Middle frontal gyrus (tissue), 1 donor: ENCODE measurements at regions not wholly inside any gene's neighbourhood (a gene's known extent, or its start where the extent isn't known, plus 50 kb on each side); places are given as distances from the start of the nearest gene placed in this dataset.
A peak's percentile ranks its signal among the peaks of the same experiment; 100 is the strongest.

ENCODE experiments used
- DNase-seq: peaks from one replicate; pipeline ENCODE4 v3.0.0-alpha.2; 2015; ENCODE audit warnings: low spot score; ENCODE audit errors: extremely low spot score

DNA sequence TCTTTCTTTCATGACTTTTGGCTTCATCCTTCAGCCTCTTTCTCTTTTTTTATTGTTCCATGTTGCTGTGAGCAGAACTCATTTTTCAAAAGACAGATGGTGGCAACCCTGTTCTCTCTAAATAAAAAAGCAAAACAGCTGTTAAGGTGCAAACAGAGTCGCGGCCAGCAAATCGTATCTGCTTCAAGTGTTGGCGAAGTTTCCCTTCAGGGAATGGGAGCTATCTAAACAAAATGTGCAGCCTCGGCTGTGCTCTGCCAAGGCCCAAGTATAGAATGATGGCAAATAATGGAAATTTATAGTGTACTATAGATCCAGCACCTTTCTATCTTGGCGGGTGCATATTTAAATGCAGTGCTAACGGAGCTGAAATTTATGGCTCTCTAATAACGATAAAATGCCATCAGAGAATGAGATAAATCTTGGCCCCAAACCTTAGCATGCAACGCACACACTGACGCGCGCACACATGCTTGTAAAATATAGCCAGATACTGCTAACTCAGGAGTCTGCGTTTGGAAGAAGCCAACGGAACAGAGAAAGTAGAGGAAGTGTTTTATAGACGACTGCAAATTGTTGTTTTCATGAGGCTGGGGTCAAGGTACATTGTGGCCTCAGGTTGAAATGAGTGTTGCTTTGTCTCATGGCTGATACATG, 315.5 kb upstream of the RBFOX1 start:
- DNase-seq: peak; percentile 46

DNA sequence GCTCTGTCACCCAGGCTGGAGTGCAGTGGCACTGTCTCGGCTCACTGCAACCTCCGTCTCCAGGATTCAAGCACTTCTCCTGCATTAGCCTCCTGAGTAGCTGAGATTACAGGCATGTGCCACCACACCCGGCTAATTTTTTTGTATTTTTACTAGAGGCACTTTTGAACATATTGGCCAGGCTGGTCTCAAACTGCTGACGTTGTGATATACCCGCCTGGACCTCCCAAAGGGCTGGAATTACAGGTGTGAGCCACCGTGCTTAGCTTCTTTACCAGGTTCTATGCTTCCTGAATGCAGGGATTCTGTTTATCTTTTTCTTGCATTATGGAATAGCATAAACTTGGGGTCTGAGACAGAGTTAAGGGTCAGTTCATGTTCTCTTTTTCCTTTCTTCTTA, 317.9 kb upstream of the RBFOX1 start:
- DNase-seq: no peak

DNA sequence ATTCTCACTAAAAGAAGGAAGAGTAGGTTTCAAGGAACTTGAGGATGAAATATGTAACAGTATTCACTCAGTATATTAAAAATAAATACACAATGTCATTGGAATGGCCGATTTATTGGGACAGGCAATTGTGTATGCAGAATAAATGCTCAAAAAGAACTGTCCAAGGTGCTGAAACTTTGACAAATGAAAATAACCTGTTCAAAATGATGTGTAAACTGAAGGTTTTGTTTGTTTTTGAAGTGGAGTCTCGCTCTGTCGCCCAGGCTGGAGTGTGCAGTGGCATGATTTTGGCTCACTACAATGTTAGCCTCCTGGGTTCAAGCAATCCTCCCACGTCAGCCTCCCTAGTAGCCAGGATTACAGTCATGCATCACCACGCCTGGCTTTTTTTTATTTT, 318.7 kb upstream of the RBFOX1 start:
- DNase-seq: no peak

- DNase-seq: no peak
Measured at GRCh38 chr16:7004266-7004665, 328.4 kb upstream of the RBFOX1 start.

DNA sequence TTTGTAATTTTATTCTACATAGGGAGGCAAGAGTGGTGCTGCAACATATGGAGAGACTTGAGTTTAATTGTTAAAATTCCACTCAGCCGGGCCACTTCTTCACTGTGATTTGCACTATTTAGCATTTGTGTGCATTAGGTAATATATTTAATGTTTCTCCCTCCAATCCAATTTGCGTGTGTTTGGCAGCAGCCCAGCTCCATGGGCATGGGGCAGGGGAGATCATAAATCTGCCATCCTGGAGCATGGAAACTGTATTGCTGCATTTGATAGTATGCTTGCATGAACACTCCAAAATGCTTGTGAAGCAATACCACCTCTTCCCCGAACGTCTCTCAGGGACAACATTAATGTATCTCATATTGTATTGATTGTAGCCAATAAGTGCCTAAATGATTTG, 339.1 kb upstream of the RBFOX1 start:
- no peak for DNase-seq

DNA sequence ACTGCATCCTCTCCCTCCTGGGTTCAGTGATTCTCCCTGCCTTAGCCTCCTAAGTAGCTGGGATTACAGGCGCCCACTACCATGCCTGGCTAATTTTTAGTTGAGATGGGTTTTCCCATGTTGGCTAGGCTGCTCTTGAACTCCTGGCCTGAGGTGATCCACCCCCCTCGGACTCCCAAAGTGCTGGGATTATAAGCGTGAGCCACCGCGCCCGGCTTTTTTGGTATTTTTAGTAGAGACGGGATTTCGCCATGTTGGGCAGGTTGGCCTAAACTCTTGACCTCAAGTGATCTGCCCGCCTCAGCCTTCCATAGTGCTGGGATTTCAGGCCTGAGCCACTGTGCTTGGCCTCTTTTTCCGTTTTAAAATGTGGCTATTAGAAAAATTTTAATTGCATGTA, 343.8 kb upstream of the RBFOX1 start:
- no peak for DNase-seq

DNA sequence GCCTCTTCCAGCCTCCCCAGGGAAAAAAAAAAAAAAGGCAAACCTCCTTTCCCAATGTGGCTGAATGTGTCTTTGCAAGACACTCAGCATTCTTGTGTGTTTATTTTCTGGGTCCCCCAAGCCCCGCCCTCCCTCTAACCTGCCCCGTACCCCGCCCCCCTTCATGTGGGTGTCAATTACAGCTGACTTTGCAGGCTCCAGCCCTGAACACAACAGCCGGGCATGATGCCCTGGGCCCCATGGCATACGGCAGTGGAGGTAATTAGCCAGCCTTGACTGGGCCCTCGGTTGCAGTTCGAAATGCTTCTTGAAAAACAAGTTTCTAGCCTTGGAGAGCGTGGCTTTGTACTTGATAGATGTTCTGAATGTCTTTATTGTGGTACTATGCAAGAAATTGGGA, 354.7 kb upstream of the RBFOX1 start:
- no peak for DNase-seq

- no peak for DNase-seq
Measured at GRCh38 chr16:6977291-6977690, 355.4 kb upstream of the RBFOX1 start.

GRCh38 chr16:6976716-6977115, 355.9 kb upstream of the RBFOX1 start:
- DNase-seq: no peak

- DNase-seq: no peak
Measured at GRCh38 chr16:6970171-6970857, 362.3 kb upstream of the RBFOX1 start.

GRCh38 chr16:6969594-6969993, 363.1 kb upstream of the RBFOX1 start:
- no peak for DNase-seq

DNA sequence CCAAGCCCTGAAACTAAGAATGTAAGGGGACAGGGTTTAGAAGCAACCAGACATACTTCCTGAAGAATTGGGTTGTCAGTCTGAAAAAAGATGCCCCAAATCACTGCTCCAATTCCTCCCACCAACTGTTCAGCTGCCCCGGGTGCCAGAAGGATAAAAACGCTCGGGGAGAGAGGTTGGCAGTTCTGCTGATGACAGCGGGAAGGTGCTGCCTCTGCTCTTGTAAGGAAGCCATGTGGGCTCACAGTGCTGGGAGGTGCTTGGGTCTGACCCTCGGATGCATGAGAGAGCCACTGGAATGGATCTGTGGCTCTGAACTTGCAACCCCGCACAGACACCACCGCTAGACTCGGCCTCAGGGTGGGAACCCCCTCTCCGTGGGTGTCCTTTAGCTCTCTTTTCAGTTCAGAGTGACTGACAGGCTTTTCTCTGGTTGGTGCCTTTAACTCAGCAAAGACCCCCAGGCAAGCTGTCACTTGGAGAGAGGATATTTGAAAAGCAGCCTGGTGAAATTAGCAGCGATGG, 364.8 kb upstream of the RBFOX1 start:
- no peak for DNase-seq

- DNase-seq: no peak
Measured at GRCh38 chr16:6966925-6967324, 365.7 kb upstream of the RBFOX1 start.

DNA sequence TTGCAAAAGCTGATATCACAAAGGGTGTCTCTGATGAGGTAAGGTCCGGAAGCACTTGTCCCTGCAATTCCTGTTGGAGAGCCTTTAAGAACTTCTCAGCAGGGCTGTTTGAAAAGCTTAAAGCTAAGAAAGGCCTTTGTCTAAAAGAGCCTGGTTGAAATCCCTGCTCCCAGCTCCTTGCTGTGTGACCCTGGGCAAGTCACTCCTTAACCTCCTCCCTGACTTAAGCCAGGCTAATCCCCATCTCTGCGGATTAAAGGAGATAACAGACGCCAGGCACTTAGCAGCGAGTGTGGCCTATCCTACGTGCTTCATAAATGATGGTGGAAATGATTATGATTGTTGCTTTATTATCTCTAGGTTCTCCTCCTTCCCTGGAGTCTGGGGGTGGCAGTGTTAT, 368.0 kb upstream of the RBFOX1 start:
- no peak for DNase-seq

DNA sequence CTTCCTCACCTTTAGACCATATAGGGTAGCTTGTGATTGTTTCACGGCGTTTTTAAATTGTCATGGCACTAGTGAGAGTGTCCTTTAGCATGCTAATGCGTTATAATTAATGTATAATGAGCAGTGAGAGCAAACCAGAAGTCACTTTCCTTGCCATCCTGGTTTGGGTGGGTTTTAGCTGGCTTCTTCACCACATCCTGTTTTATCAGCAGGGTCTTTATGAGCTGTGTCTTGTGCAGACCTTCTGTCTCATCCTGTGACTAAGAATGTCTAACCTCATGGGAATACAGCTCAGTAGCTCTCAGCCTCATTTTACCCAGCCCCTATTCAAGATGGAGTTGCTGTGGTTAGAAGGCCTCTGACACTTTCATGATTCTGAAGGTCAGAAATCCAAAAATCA, 370.9 kb upstream of the RBFOX1 start:
- no peak for DNase-seq

GRCh38 chr16:6958184-6958583, 374.5 kb upstream of the RBFOX1 start:
- DNase-seq: no peak

- DNase-seq: no peak
Measured at GRCh38 chr16:6957681-6958080, 375.0 kb upstream of the RBFOX1 start.

DNA sequence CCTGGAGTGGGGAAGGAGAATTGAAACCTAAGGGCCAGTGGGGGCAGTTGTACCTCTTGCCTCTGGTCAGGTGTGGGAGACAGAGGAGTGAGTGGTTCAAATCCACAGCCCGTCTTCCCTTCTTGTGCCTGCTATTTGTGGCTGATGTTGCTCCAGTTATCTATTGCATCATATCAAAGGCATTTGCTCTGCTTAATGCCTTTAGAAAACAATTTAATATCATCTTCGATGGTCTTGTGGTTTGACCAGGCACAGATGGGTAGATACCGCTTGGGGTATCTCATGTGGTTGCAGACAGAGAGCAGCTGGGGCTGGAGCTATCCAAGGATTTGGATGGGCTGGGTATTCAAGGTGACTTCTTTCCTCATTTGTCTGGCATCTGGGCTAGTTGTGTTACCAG, 376.1 kb upstream of the RBFOX1 start:
- DNase-seq: no peak

DNA sequence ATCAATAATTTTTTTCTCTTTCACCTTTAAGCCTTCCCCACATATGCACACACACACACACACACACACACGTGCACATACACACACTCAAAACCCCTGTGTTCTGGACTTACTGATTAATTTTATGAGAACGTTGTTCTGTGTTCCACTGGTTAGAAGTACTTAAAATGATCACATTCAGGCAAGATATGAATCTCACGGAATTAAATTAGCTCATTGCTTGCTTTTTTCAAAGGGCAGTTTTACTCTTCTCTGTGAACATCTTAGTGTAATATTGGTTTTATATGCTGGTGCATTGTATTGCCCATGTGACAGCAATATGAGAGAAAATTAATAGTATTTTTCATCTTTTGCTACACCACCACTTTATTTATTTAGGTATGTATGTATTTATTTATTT, 377.3 kb upstream of the RBFOX1 start:
- no peak for DNase-seq

DNA sequence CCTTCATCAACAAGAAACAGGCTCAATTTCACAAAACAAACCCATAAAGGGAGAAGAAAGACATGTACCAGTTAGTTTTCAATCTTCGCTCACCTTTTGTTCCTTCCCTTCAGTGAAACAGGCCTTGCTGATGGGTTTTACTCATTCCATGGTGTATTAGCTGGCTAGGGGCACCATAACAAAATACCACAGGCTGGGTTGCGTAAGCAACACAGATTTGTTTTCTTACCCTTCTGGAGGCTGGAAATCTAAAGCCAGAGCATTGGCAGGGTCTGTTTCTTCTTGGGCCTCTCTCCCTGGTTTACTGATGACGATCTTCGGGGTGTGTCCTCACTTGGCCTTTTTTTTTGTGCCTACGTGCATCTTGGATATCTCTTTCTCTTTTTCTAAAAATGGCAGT, 383.4 kb upstream of the RBFOX1 start:
- no peak for DNase-seq

DNA sequence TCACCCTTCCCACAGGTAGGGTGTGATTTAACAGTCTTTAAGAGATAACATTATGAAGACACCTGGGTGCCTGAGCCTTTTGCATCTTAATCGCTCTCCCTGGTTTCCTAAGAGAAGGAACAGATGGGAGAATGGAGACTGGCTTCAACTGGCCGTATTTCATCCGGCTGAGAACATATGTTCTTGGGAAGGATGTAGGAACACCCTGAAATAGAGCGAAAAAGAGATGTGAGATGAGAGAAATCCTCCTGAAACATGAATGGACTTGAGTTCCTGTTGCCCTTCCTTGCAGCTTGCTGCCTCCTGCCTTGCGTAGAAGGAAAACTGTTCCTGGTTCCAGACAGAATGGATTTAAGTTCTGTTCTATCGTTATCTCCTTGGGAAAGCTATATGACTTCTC, 385.4 kb upstream of the RBFOX1 start:
- DNase-seq: peak; percentile 20

GRCh38 chr16:6946802-6947201, 385.8 kb upstream of the RBFOX1 start:
- DNase-seq: no peak

- DNase-seq: no peak
Measured at GRCh38 chr16:6946106-6946505, 386.5 kb upstream of the RBFOX1 start.
